PC-3 (cell line): ENCODE measurements at regions not wholly inside any gene's neighbourhood (a gene's known extent, or its start where the extent isn't known, plus 50 kb on each side); places are given as distances from the start of the nearest gene placed in this dataset.
A peak's percentile ranks its signal among the peaks of the same experiment; 100 is the strongest.

ENCODE experiments used
- ATAC-seq: fragments of 200-7000 bp; cut with Tn5 transposase; 2 replicates; pipeline ENCODE4 v1.9.1; 2020; ENCODE audit warnings: mild to moderate bottlenecking, moderate library complexity
- BruUV-seq: library from RNA; stranded (reverse); fragments of 400-500 nt; replicated peaks from 2 replicates; lab custom pipeline; 2021; lab: Mats Ljungman, UMichigan
- CTCF ChIA-PET: fragments of 300-600 bp; sonication (Branson Sonifier 250); formaldehyde crosslinking; loops from one replicate; lab custom pipeline; 2022; ENCODE audit warnings: antibody characterized with exemption; lab: Charles Lee
- POLR2A ChIA-PET: fragments of 300-600 bp; sonication (Branson Sonifier 250); formaldehyde crosslinking; loops from one replicate; lab custom pipeline; 2022; ENCODE audit warnings: antibody characterized with exemption; ENCODE audit not compliant: unreplicated experiment; lab: Charles Lee
- DNase-seq: peaks from one replicate; pipeline ENCODE4 v3.0.0-alpha.2; 2015
- H2AFZ ChIP-seq: fragments of 300-600 bp; sonication (generic); 2 replicates; pipeline ENCODE4 v1.6.0; 2016; ENCODE audit warnings: antibody characterized with exemption, low read length
- H3F3A ChIP-seq: fragments of 300-600 bp; sonication (generic); one replicate; pipeline ENCODE4 v1.6.0; 2017; ENCODE audit warnings: antibody characterized with exemption, low read length, control low read depth, mild to moderate bottlenecking; ENCODE audit not compliant: unreplicated experiment
- H3K27ac ChIP-seq: fragments of 300-600 bp; sonication (generic); 2 replicates; pipeline ENCODE4 v1.5.1; 2016; ENCODE audit warnings: mild to moderate bottlenecking, low read length
- H3K27me3 ChIP-seq: fragments of 300-600 bp; sonication (generic); 2 replicates; pipeline ENCODE4 v1.6.1; 2016; ENCODE audit warnings: low read length, mixed read lengths
- H3K36me3 ChIP-seq: fragments of 300-600 bp; sonication (generic); 2 replicates; pipeline ENCODE4 v1.6.1; 2016; ENCODE audit warnings: low read depth, mixed run types, low read length, mixed read lengths
- H3K4me1 ChIP-seq: fragments of 300-600 bp; sonication (generic); 2 replicates; pipeline ENCODE4 v1.5.1; 2016; ENCODE audit warnings: low read length; ENCODE audit not compliant: insufficient read depth
- H3K4me2 ChIP-seq: fragments of 300-600 bp; sonication (generic); 2 replicates; pipeline ENCODE4 v1.6.0; 2016; ENCODE audit warnings: low read length
- H3K4me3 ChIP-seq: fragments of 300-600 bp; sonication (generic); 2 replicates; pipeline ENCODE4 v1.5.1; 2016; ENCODE audit warnings: mild to moderate bottlenecking, low read length, mixed read lengths
- H3K79me2 ChIP-seq: fragments of 300-600 bp; sonication (generic); 2 replicates; pipeline ENCODE4 v1.6.1; 2017; ENCODE audit warnings: low read length, mixed read lengths
- H3K9ac ChIP-seq: fragments of 300-600 bp; sonication (generic); 2 replicates; pipeline ENCODE4 v1.6.0; 2016; ENCODE audit warnings: mild to moderate bottlenecking, low read length
- H3K9me2 ChIP-seq: fragments of 300-600 bp; sonication (generic); replicated peaks from 2 replicates; pipeline ENCODE4 v1.6.1; 2016; ENCODE audit warnings: mixed run types, low read length, mixed read lengths
- H3K9me3 ChIP-seq: fragments of 300-600 bp; sonication (generic); 2 replicates; pipeline ENCODE4 v1.6.1; 2016; ENCODE audit warnings: low read length, mixed read lengths
- H4K20me1 ChIP-seq: fragments of 300-600 bp; sonication (generic); 2 replicates; pipeline ENCODE4 v1.6.1; 2016; ENCODE audit warnings: low read length, mixed read lengths
- CTCF ChIP-seq: fragments of 300-600 bp; sonication (generic); conservative IDR thresholded peaks from 2 replicates; pipeline ENCODE4 v1.5.1; 2017; ENCODE audit warnings: antibody characterized with exemption, low read depth, mild to moderate bottlenecking, low read length
- EZH2 ChIP-seq: fragments of 300-600 bp; sonication (generic); IDR thresholded peaks from one replicate; pipeline ENCODE4 v1.6.1; 2017; ENCODE audit warnings: antibody characterized with exemption, mild to moderate bottlenecking, low read length; ENCODE audit not compliant: unreplicated experiment
- EZH2phosphoT487 ChIP-seq: fragments of 300-600 bp; sonication (generic); IDR thresholded peaks from 2 replicates; pipeline ENCODE4 v1.6.1; 2018; ENCODE audit warnings: mild to moderate bottlenecking, antibody characterized with exemption, low read length, borderline replicate concordance
- intact Hi-C: fragments of 100-400 bp; cut with micrococcal nuclease; formaldehyde crosslinking; loops from 2 replicates; pipeline ENCODE4 v1.9.0; 2023

GRCh38 chr9:89744255-89744648 lies 139.4 kb downstream of the GADD45G start:
- no peak for ATAC-seq
- no peak for TF ChIP-seq EZH2
- TF ChIP-seq CTCF: no peak
- TF ChIP-seq EZH2phosphoT487: no peak
- POLR2A ChIA-PET: no interaction called here
- CTCF ChIA-PET: no interaction called here
- Histone ChIP-seq H3K4me2 (no peak overlapping the region), H4K20me1 (no peaks in the 10 kb centered on the region), H3F3A (no peaks in the 10 kb centered on the region), H3K9me3 (no peaks in the 10 kb centered on the region), H3K79me2 (no peaks in the 10 kb centered on the region), H3K9me2 (no peaks in the 10 kb centered on the region), H3K27me3 (no peaks in the 10 kb centered on the region), H3K36me3 (no peaks in the 10 kb centered on the region), H3K9ac (no peak overlapping the region), H3K4me3 (no peak overlapping the region), H2AFZ (no peak overlapping the region), H3K4me1 (no peaks in the 10 kb centered on the region), H3K27ac (no peak overlapping the region)
- no TSS peak for BruUV-seq
- intact Hi-C loops: no loop called here
- no peak for DNase-seq

GRCh38 chr9:89744730-89745129 lies 139.9 kb downstream of the GADD45G start:
- no peak overlapping the region for H3K27ac ChIP-seq
- BruUV-seq: no TSS peak
- TF ChIP-seq EZH2phosphoT487 (no peak), EZH2 (no peak), CTCF (no peak)
- H3K4me2 ChIP-seq: no peak overlapping the region
- POLR2A ChIA-PET: no interaction called here
- no peaks in the 10 kb centered on the region for H3K36me3 ChIP-seq
- H3K4me3 ChIP-seq: no peak overlapping the region
- H3K9me2 ChIP-seq: no peaks in the 10 kb centered on the region
- no peaks in the 10 kb centered on the region for H3K27me3 ChIP-seq
- H3K79me2 ChIP-seq: no peaks in the 10 kb centered on the region
- H3K9me3 ChIP-seq: no peaks in the 10 kb centered on the region
- no peaks in the 10 kb centered on the region for H3K4me1 ChIP-seq
- H2AFZ ChIP-seq: no peak overlapping the region
- intact Hi-C loops: no loop called here
- ATAC-seq (no peak), DNase-seq (peak; percentile 23)
- H3F3A ChIP-seq: no peaks in the 10 kb centered on the region
- no peak overlapping the region for H3K9ac ChIP-seq
- no peaks in the 10 kb centered on the region for H4K20me1 ChIP-seq
- CTCF ChIA-PET: no interaction called here

- Histone ChIP-seq H3K27me3 (no peaks in the 10 kb centered on the region), H3K36me3 (no peaks in the 10 kb centered on the region), H3K4me3 (no peak overlapping the region), H3K9ac (no peak overlapping the region), H3K9me3 (no peaks in the 10 kb centered on the region), H3K4me1 (no peaks in the 10 kb centered on the region), H4K20me1 (no peaks in the 10 kb centered on the region), H2AFZ (no peak overlapping the region), H3F3A (no peaks in the 10 kb centered on the region), H3K4me2 (no peak overlapping the region), H3K9me2 (no peaks in the 10 kb centered on the region), H3K27ac (no peak overlapping the region), H3K79me2 (no peaks in the 10 kb centered on the region)
- intact Hi-C loops: no loop called here
- no peak for ATAC-seq
- POLR2A ChIA-PET: no interaction called here
- no peak for TF ChIP-seq EZH2
- no peak for TF ChIP-seq EZH2phosphoT487
- no peak for TF ChIP-seq CTCF
- no peak for DNase-seq
- no TSS peak for BruUV-seq
- CTCF ChIA-PET: no interaction called here
Observed at GRCh38 chr9:89745601-89746376, 141.0 kb downstream of the GADD45G start.
